WTC11 (cell line): ENCODE measurements at regions not wholly inside any gene's neighbourhood (a gene's known extent, or its start where the extent isn't known, plus 50 kb on each side); places are given as distances from the start of the nearest gene placed in this dataset.

Experiments
- ATAC-seq: fragments of 200-7000 bp; cut with Tn5 transposase; 2 replicates; pipeline ENCODE4 v1.10.0; 2021; ENCODE audit warnings: mild to moderate bottlenecking, moderate library complexity
- CTCF ChIA-PET: fragments of 300-600 bp; sonication (Branson Sonifier 250); formaldehyde crosslinking; loops from one replicate; lab custom pipeline; 2021; ENCODE audit warnings: antibody characterized with exemption; lab: Charles Lee
- POLR2A ChIA-PET: fragments of 350-600 bp; sonication (Branson Sonifier 250); formaldehyde crosslinking; loops from one replicate; lab custom pipeline; 2021; ENCODE audit warnings: antibody characterized with exemption; lab: Charles Lee
- DNase-seq: peaks from one replicate; pipeline ENCODE4 v3.0.0; 2021; ENCODE audit warnings: low spot score
- H3K27ac Mint-ChIP-seq: 2 replicates; pipeline ENCODE4 v1.8.0; 2021; ENCODE audit warnings: mixed read lengths
- H3K27me3 Mint-ChIP-seq: 2 replicates; pipeline ENCODE4 v1.8.0; 2021; ENCODE audit warnings: low read depth, mild to moderate bottlenecking, moderate library complexity, mixed read lengths
- H3K36me3 Mint-ChIP-seq: 2 replicates; pipeline ENCODE4 v1.8.0; 2021; ENCODE audit warnings: mixed read lengths
- H3K4me1 Mint-ChIP-seq: 2 replicates; pipeline ENCODE4 v1.8.0; 2022; ENCODE audit warnings: mixed read lengths
- H3K4me3 Mint-ChIP-seq: 2 replicates; pipeline ENCODE4 v1.8.0; 2021; ENCODE audit warnings: mild to moderate bottlenecking, moderate library complexity, mixed read lengths
- H3K9me3 Mint-ChIP-seq: 2 replicates; pipeline ENCODE4 v1.8.0; 2021; ENCODE audit warnings: mixed read lengths
- AR ChIP-seq: fragments of 250-450 bp; sonication (Bioruptor Pico); IDR thresholded peaks from 2 replicates; pipeline ENCODE4 v1.9.0; 2021; ENCODE audit warnings: mild to moderate bottlenecking
- ATF3 ChIP-seq: sonication (generic); formaldehyde crosslinking; conservative IDR thresholded peaks from 2 replicates; pipeline ENCODE4 v1.8.1; 2022; ENCODE audit warnings: mild to moderate bottlenecking, missing genetic modification reagents
- EMX1 ChIP-seq: fragments of 250-450 bp; sonication (Bioruptor Pico); IDR thresholded peaks from 2 replicates; pipeline ENCODE4 v1.8.0; 2021; ENCODE audit warnings: mild to moderate bottlenecking
- FOXP1 ChIP-seq: sonication (generic); formaldehyde crosslinking; IDR thresholded peaks from 2 replicates; pipeline ENCODE4 v1.8.0; 2022; ENCODE audit warnings: missing genetic modification reagents, mild to moderate bottlenecking, moderate library complexity, borderline replicate concordance
- HMGA2 ChIP-seq: fragments of 250-450 bp; sonication (Bioruptor Pico); IDR thresholded peaks from 2 replicates; pipeline ENCODE4 v1.4.0; 2021; ENCODE audit warnings: mild to moderate bottlenecking, moderate library complexity
- KAT7 ChIP-seq: sonication (generic); formaldehyde crosslinking; IDR thresholded peaks from 2 replicates; pipeline ENCODE4 v1.8.1; 2023; ENCODE audit warnings: missing genetic modification reagents, mild to moderate bottlenecking, borderline replicate concordance
- NR2C2 ChIP-seq: sonication (generic); formaldehyde crosslinking; IDR thresholded peaks from 2 replicates; pipeline ENCODE4 v1.8.0; 2022; ENCODE audit warnings: mild to moderate bottlenecking, missing genetic modification reagents
- NR3C1 ChIP-seq: sonication (generic); formaldehyde crosslinking; conservative IDR thresholded peaks from 2 replicates; pipeline ENCODE4 v1.8.1; 2023; ENCODE audit warnings: low read depth, mild to moderate bottlenecking, missing genetic modification reagents
- OVOL2 ChIP-seq: fragments of 250-450 bp; sonication (Bioruptor Pico); IDR thresholded peaks from 2 replicates; pipeline ENCODE4 v1.9.0; 2021; ENCODE audit warnings: mild to moderate bottlenecking, borderline replicate concordance
- RELA ChIP-seq: sonication (generic); formaldehyde crosslinking; IDR thresholded peaks from 2 replicates; pipeline ENCODE4 v1.8.1; 2022; ENCODE audit warnings: missing genetic modification reagents, mild to moderate bottlenecking, borderline replicate concordance
- ZBTB21 ChIP-seq: sonication (generic); formaldehyde crosslinking; IDR thresholded peaks from 2 replicates; pipeline ENCODE4 v1.8.1; 2023; ENCODE audit warnings: mild to moderate bottlenecking, missing genetic modification reagents, borderline replicate concordance
- TF ChIP-seq, protein P1 (sequence below): sonication (generic); formaldehyde crosslinking; IDR thresholded peaks from 2 replicates; pipeline ENCODE4 v1.8.0; 2023; ENCODE audit warnings: missing genetic modification reagents
- TF ChIP-seq, protein P2 (sequence below): sonication (generic); formaldehyde crosslinking; IDR thresholded peaks from 2 replicates; pipeline ENCODE4 v1.8.0; 2022; ENCODE audit warnings: mild to moderate bottlenecking, missing genetic modification reagents
- TF ChIP-seq, protein P3 (sequence below): sonication (generic); formaldehyde crosslinking; IDR thresholded peaks from 2 replicates; pipeline ENCODE4 v1.8.0; 2023; ENCODE audit warnings: mild to moderate bottlenecking, missing genetic modification reagents

- no peaks in the 10 kb centered on the region for H3K9me3 Mint-ChIP-seq
- ATAC-seq (peak; percentile 7), DNase-seq (peak; percentile 39)
- H3K4me1 Mint-ChIP-seq: peaks cover 25% of the 10 kb centered on the region
- no peak for TF ChIP-seq OVOL2 (CRISPR knock-in tag)
- no peak for TF ChIP-seq RELA (CRISPR knock-in tag)
- no peak for TF ChIP-seq AR (CRISPR knock-in tag)
- TF ChIP-seq EMX1 (CRISPR knock-in tag): no peak
- no peak for TF ChIP-seq NR2C2 (CRISPR knock-in tag)
- no peak for TF ChIP-seq ATF3 (CRISPR knock-in tag)
- TF ChIP-seq ZBTB21 (CRISPR knock-in tag): no peak
- TF ChIP-seq NR3C1 (CRISPR knock-in tag): no peak
- TF ChIP-seq, protein P1, sequence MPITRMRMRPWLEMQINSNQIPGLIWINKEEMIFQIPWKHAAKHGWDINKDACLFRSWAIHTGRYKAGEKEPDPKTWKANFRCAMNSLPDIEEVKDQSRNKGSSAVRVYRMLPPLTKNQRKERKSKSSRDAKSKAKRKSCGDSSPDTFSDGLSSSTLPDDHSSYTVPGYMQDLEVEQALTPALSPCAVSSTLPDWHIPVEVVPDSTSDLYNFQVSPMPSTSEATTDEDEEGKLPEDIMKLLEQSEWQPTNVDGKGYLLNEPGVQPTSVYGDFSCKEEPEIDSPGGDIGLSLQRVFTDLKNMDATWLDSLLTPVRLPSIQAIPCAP (CRISPR knock-in tag): no peak
- TF ChIP-seq, protein P2, sequence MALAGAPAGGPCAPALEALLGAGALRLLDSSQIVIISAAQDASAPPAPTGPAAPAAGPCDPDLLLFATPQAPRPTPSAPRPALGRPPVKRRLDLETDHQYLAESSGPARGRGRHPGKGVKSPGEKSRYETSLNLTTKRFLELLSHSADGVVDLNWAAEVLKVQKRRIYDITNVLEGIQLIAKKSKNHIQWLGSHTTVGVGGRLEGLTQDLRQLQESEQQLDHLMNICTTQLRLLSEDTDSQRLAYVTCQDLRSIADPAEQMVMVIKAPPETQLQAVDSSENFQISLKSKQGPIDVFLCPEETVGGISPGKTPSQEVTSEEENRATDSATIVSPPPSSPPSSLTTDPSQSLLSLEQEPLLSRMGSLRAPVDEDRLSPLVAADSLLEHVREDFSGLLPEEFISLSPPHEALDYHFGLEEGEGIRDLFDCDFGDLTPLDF (CRISPR knock-in tag): no peak
- TF ChIP-seq HMGA2 (CRISPR knock-in tag): no peak
- TF ChIP-seq, protein P3, sequence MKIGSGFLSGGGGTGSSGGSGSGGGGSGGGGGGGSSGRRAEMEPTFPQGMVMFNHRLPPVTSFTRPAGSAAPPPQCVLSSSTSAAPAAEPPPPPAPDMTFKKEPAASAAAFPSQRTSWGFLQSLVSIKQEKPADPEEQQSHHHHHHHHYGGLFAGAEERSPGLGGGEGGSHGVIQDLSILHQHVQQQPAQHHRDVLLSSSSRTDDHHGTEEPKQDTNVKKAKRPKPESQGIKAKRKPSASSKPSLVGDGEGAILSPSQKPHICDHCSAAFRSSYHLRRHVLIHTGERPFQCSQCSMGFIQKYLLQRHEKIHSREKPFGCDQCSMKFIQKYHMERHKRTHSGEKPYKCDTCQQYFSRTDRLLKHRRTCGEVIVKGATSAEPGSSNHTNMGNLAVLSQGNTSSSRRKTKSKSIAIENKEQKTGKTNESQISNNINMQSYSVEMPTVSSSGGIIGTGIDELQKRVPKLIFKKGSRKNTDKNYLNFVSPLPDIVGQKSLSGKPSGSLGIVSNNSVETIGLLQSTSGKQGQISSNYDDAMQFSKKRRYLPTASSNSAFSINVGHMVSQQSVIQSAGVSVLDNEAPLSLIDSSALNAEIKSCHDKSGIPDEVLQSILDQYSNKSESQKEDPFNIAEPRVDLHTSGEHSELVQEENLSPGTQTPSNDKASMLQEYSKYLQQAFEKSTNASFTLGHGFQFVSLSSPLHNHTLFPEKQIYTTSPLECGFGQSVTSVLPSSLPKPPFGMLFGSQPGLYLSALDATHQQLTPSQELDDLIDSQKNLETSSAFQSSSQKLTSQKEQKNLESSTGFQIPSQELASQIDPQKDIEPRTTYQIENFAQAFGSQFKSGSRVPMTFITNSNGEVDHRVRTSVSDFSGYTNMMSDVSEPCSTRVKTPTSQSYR (CRISPR knock-in tag): no peak
- TF ChIP-seq FOXP1 (CRISPR knock-in tag): no peak
- H3K36me3 Mint-ChIP-seq: no peaks in the 10 kb centered on the region
- CTCF ChIA-PET: interaction anchor here (0.7 to 3.1 kb wide), 16 partner anchors 12 to 722 kb away, joined by 3 to 25 read pairs (median 4); partner anchors contain the start of genes LINGO1 and PSMA4
- H3K4me3 Mint-ChIP-seq: peak overlapping the region; percentile 55
- peaks cover 44% of the 10 kb centered on the region for H3K27me3 Mint-ChIP-seq
- no peak overlapping the region for H3K27ac Mint-ChIP-seq
- POLR2A ChIA-PET: interaction anchor here (0.9 kb wide), 1 partner anchor 185 kb away, joined by 3 read pairs; no protein-coding TSS in a partner anchor
Observed at GRCh38 chr15:77818484-77819047, 185.9 kb upstream of the LINGO1 start.

GRCh38 chr15:77817434-77817833 is 184.7 kb upstream of the LINGO1 start:
- H3K36me3 Mint-ChIP-seq: no peaks in the 10 kb centered on the region

More at GRCh38 chr15:77817434-77817833, 184.7 kb upstream of the LINGO1 start:
- DNase-seq (no peak), ATAC-seq (no peak)
- Mint-ChIP-seq H3K4me1 (peaks cover 27% of the 10 kb centered on the region), H3K27ac (no peak overlapping the region), H3K9me3 (no peaks in the 10 kb centered on the region), H3K4me3 (peak overlapping the region; percentile 55), H3K27me3 (peaks cover 43% of the 10 kb centered on the region)
- POLR2A ChIA-PET: no interaction called here
- TF ChIP-seq KAT7 (CRISPR knock-in tag): no peak
- TF ChIP-seq, protein P3 (CRISPR knock-in tag): no peak
- CTCF ChIA-PET: interaction anchor here (0.6 to 3.1 kb wide), 11 partner anchors 18 to 200 kb away, joined by 3 to 25 read pairs (median 5); partner anchors contain the start of gene LINGO1
